Hematopoietic multipotent progenitor cell treated with erythropoietin and hydrocortisone succinate and interleukin-3 and kit ligand, for 17 days (in vitro differentiated cells): ENCODE measurements at regions not wholly inside any gene's neighbourhood (a gene's known extent, or its start where the extent isn't known, plus 50 kb on each side); places are given as distances from the start of the nearest gene placed in this dataset.

Experiments used
- DNase-seq: peaks from one replicate; pipeline ENCODE4 v3.0.0-alpha.2; 2015; ENCODE audit warnings: low spot score

DNA sequence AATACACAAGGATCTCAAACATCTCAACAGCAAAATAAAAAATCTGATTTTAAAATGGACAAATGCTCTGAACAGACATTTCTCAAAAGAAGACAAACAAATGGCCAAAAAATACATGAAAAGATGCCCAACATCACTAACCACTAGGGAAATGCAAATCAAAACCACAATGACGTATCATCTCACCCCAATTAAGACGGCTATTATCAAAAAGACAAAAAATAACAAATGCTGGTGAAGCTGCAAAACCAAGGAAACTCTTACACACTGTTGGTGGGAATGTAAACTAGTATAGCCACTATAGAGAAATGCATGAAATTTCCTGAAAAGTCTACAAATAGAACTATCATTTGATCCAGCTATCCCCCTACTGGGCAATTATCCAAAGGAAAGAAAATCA lies 145.0 kb downstream of the BTG1 start:
- no peak for DNase-seq

DNA sequence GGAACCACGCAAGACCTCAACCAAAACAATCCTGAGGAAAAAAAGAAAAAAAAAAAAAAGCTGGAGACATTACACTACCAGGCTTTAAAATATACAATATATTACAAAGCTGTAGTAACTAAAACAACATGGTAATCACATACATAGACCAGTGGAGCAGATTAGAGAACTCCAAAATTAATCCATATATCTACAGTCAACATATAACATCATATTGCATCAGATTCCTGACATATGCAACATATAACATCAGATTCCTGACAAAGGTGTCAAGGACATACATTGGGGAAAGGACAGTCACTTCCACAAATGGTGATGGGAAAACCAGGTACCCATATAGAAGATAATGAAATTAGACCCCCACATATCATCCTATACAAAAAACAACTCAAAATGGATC lies 145.8 kb downstream of the BTG1 start:
- no peak for DNase-seq

DNA sequence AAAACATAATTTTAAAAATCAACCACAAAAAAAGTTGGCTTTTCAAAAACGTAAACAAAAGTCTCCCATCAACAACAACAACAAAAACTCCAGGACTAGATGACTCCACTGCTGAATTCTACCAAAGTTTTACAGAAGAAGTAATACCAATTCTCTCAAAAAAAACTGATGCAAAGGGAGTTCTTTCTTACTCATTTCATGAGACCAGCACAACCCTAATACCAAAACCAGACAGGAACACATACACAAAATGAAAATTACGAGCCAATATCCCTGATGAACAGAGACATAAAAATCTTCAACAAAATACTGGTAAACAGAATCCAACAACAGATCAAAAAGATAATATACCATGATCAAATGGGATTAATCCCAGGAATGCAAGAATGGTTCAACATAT lies 147.3 kb downstream of the BTG1 start:
- DNase-seq = no peak

DNA sequence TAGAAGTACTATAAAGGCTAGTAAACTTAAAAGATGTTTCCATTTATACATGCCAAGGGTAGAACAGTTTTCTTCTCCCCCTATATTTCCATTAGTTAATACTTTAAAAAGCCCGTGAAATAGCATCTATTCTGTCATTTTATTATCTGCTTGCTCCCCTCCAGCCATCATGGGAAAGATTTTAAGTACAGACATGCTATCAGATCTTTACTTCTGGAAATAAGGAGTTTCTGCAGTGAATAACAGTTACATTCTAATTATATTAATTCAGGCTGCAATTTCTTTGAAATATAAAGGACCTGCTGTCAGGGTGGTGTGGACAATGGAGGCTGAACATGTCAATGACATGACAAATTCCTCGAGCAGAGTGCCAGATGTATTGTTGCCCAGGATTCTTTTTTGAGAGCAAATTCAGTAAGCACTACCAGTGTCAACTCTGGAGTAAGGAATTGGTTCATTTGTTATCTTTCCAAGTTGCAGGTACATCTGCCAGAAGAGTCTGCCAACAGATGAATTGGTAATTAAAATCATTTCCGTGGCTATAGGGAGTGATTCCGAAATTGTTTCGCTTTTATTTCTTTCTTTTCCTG lies 151.3 kb downstream of the BTG1 start:
- no peak for DNase-seq

DNA sequence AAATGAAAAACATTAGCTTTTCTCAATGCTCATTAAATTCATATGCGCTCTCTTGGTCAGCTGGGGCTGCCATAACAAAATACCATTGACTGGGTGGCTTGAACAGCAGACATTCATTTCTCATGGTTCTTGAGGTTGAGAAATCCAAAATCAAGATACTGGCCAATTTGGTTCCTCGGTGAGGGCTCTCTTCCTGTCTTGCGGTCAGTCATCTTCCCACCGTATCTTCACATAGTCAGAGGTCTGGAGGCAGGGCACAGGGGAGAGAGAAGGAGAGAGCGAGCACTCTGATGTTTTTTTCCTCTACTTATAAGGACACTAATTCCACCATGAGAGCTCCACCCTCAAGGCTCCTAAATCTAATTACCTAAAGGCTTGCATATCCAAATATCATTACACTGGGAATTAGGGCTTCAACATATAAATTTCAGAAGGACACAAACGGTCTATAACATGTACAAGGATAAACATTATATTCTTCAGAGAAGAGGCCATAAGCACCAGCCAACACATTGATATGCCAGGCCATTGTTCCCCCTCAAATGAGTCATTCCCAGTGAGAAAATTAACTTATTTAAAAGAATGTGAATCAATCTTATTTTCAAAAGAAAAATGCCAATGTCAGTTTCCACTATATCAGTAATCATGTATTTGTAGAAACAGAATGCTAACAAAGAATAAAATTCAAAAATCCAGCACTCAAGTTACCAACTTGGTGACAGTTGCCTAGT lies 152.2 kb downstream of the BTG1 start:
- DNase-seq = no peak

DNA sequence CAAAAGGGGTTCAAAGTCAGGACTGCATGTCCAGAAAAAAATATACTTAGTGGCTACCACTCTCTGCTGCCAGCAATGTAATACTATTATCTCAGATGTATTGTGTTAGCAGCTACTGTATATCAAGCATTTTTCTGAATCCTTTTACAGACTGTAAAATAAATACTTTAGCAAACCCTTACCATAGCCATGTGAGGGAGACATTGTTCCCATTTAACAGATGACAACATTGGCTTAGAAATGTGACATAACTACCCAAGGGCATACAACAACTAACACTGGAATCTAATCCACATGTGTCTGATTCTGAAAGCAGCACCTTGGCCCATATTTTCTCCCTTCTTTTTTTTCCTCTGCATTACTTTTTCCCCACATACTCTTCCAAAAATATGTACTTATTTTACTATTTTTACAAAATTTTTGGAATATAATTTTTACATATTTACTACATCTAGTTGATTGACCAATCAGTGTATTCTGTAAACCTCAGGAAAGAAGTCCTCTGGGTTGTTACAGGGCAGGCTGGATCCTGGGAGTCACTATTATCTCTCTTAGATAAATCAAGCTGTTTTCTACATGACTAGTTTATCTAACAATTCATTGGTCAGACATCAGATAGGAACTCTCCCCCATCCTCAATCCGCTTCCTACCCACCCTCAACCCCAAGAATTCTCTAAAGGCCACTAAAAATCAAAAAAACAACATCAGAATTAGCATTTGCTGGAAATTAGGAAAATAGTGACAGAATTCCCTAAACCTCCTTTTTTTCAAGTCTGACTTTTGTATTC lies 154.1 kb downstream of the BTG1 start:
- DNase-seq = no peak

DNA sequence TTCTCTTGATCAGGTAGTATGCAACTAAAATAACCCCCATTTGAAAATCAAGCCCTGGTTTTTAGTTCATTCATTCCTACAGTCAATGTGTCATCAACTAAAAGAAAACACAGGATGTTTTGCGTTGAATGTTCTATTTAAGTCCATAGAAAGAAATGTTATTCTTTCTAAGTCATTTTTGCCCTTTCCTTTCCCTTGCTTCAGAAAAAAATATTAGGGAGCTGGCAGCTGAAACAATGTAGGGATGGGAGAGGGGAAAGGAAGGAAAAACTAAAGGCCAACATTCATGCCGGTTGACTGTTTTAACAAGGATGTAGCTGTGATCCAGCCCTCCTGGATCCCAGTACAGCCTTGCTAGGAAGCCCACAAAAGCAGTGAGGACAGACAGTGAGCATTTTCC lies 155.1 kb downstream of the BTG1 start:
- no peak for DNase-seq

DNA sequence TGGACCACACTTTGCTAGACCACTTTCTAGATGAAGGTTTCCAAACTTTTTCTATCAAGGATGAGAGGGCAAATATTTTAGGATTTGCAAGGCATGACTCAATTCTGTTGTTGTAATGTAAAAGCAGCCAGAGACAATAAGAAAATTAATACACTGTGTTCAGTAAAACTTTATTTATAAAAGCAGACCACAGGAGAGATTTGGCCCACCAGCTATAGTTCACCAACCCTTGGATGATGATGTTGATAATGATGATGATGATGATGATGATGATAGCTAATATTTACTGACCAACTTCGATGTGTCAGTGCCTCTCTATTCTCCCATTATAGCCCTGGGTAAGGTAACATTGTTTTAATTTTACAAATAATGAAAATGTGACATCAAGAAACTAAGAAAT lies 156.5 kb downstream of the BTG1 start:
- no peak for DNase-seq

DNA sequence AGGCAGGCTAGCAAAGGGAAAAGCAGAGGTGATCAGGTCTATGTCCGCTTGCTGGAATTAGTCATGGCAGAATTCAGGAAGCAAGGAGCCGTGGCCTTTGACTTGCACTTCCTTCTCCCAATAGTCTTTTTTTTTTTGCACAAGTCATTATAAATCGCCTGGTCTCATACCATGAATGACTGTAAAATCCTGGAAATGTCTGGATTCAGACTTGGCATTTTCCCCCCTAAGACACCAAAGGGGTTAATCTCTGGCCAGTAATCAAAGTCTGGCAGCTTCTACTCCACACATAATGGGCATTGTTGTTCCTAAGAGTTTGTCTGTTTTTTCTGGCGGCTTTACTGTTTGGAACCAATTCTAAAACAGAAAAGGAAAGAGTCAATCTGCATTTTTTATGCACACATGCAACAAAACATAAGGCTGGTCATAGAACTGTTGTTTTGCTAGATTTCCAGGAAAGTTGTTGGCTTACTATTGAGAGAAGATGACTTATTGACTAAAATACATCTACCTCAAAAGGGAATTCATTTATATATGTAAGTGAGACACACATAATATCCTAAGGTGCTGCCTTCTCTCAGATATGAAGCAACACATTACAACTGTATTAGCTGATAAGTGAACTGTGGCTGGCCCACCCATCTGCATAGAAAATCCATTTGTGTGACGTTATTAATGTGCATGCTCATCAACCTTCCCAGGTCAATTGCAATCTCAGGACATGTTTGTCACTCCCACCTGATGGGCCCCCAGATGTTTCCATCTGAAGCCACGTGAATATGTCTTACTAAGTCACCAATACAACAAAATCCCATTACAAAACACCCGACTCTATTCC lies 157.3 kb downstream of the BTG1 start:
- no peak for DNase-seq

DNA sequence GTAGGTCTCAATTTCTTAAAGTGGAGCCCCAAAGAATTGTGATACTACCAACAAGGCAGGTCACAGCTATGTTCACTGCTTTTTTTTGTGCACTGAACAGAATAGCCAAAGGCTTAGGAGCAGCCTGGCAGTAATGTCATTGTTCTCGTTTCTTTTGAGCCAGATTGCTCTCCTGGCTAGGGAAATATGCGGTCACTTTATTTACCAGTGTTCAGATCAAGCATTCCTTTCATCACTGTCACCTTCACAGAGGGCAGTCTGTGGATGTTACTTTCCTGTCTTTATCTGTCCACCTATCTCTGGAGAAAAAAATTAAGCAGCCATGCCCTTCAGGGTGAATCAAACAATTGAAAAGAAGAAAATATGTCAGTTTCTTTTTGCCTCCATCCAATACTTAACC lies 159.6 kb downstream of the BTG1 start:
- no peak for DNase-seq

DNA sequence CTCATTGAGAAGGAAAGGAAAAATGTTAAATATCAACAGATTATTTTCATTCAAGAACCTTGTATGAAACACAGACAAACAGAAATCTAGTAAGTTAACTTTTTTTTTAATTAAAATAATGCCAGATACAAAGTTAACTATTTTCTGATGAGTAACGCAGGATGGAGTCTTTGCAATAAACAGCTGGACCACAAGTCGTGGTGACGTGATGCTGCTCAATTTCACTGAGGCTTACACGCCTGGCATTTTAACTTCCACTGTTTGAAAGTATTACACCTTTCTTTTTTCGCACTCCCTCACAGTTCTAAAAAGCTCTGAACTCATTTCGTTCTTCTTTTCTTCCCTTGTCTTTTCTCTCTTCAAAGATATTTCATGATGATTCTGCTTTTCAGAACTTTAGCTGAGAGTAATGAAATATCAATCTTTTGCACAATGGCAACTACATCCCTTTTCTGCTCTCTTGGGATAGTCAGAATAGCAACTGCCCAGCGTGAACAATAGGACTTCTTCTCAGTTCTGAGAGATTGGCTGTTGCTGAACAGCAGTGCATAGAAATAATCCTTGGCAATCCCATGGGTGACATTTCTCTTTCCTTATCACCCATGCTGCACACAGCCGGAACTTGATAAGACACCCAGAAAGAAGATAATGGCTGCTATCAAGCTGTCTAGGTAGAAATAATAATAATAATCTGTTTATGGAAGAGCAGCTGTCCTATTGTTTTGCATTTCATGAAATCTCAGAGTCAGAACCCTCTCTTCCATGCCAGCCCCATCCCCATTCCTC lies 160.5 kb downstream of the BTG1 start:
- no peak for DNase-seq

DNA sequence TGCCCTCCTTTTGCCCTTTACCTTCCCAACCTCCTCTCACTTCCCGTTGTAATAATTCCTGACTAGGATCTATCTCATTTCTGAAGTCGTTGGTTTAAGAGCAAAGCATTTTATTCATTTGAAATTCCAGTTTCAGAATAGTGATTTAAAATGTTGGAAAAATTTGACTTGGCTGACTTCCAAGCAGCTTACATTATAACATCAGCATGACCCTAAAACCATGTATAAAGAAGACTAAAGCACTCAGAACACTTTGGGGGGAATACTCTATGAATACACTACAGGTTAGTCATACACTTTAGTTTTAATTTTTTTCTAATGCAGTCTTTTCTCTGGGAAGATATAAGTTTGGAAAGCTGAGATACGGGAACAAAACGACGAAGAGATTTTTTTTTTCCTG lies 161.1 kb downstream of the BTG1 start:
- DNase-seq = no peak

DNA sequence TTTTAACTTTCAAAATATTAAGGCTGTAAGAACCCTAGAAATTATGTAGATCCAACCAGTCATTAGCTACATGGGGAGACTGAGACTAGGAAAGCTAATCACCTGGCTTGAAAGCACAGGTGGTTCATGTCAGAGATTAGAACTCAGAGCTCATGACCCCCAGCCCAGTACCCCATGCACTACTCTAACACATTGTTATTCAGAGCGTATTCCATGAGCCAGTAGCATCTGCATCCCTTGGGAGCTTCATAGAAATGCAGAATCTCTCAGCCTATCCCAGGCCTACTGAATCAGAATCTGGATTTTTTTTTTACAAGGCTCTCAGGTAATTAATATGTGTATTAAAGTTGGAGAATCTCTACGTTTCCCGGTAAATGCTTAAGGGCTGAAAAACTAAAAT lies 161.7 kb downstream of the BTG1 start:
- no peak for DNase-seq

DNA sequence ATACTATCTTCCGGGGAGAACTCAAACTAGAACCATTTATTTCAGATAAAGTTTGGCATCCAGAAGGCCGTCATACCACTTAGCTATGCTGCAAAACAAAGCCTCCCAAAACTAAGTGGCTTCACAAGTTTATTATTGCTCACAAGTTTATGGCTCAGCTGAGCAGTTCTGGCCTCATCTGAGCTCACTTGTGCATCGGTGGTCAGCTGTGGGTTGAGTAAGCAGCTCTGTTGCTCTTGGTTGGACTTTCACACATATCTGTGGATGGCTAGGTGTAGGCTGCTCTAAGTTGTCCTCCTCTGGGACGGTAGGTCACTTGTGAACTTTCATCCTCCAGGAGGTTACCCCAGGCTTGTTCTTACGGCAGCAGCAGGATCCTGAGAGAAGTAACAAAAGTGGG lies 162.7 kb downstream of the BTG1 start:
- no peak for DNase-seq

DNA sequence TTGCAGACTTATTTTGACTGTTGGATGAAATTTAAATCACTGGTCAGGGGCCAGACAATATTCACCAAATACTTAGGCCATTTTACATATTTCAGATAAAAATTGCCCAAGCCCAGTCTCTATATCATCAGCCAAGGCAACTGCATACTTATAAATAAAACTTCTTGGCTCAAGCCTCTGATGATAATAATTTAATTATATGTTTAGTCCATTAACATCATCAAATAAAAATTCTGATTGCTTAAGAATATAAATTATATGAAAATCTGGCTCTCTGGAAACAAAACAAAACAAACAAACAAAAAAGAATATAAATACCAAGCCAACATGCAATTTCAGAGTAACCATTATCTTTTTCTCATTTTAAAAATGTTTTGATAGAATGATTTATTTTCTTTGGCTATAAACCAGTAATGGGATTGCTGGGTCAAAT lies 165.2 kb downstream of the BTG1 start:
- no peak for DNase-seq

DNA sequence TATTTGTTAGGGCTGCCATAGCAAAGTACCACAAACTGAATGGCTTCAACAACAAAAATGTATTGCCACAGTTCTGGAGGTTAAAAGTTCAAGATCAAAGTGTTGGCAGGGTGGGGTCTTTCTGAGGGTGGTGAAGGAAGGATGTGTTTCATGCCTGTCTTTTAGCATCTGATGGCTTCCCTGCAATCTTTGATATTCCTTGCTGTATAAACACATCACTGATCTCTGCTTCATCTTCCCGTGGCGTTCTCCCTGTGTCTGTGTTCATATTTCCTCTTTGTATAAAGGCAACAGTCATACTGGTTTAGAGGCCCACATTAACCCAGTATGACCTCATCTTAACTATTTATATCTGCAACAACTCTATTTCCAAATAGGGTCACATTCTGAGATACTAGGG lies 167.5 kb downstream of the BTG1 start:
- DNase-seq = no peak

DNA sequence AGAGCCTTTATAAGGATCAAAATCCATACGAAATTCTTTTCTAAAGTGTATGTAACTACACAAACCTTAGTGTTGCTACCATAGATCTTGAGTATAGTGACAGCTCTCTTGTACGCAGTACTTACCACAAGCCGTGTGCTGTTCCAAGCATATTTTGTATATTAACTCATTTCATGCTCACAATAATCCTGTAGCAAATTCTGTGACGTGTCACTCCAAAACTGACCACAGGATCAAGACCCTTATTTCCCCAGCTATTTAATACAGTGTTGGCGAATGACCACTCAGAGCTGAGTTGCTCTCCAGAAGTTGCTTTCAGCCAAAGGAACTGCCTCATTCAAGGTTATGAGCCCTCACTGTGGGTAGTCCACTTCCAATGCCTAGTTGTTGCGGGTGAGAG lies 169.8 kb downstream of the BTG1 start:
- DNase-seq = no peak

DNA sequence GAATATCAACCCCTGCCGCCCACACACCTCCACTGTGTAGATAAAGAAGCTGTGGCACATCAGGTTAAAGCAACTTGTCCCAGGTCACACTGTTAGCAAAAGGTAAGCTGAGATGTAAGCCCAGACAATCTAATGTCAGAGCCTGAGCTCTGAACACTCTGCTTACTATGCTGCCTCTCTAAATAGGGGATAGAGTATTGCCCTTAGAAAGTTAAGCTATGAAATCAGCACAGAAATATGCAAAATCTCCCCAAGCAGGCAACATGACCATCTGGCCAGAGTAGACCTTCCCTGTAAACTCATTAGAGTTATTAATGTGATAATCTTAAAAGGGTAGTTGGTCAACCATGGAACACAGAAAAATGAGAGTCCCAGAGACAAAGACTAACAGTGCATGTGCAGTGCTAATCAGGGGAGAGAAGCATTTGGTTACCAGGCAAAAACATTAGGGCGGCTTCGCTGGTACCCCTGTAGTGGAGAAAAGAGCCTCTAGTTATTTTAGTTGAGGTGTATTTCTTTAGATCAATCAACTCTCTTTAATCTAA lies 171.0 kb downstream of the BTG1 start:
- DNase-seq = no peak

DNA sequence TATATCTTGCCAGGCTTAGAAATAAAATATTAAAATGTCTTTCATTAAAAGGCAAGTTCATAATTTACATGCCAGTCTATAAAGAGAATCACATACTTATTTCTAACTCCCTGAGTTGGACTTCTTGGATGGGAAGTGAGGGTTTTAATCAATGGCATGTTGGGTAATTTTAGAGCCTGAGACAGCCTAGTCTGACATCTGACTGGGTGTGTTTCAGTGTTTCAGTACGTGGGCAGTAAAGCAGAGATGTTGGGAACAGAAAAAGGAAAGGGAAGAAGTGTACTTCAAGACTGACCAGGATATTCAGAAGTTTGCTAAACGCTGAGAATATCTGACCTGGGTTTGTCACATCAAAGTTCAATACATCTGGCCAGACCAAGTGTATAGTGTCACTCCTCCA lies 171.8 kb downstream of the BTG1 start:
- no peak for DNase-seq

DNA sequence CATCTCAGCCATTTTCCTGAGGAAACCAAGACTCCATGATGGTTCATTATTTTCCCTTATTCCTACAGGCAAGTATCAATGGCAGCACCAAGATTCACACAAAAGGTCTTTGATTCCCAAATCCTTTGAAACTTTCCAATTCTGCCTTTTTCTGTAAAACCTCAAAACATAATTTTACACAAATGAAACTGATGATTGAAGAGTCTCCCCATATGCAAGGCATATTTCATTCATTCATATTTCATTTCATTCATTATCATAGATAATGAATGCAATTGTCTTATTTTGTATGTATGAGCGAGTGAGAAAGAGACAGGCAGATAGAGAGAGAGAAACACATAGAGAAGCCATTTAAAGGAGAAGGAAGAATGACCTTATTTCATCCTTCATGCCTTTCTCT lies 172.8 kb downstream of the BTG1 start:
- DNase-seq = no peak

DNA sequence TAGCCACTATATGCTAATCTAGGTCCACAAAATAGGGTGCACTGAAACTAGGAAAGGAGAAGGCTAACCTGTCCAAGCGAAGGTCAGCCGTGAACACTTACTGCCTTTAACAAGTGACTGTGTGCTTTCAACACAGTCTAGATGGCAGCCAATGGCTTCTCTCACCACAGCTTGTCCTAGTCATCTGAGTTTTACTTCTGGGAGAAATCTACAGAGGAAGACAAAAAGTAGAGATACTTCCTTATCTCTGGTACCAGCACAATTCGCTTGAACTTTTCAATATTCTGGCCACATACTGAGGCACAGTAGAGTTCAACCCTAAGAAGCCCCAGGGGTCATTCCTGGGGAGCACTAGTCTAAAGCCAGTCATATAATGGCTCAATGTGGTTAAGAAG lies 176.9 kb downstream of the BTG1 start:
- no peak for DNase-seq
